SHP77 (cell line): ENCODE measurements at regions not wholly inside any gene's neighbourhood (a gene's known extent, or its start where the extent isn't known, plus 50 kb on each side); places are given as distances from the start of the nearest gene placed in this dataset.

Source experiments
- DNase-seq, 2 experiments: peaks; one replicate each; lab custom pipeline; 2025; lab: John Stamatoyannopoulos, UW

- DNase-seq: no peak
Measured at GRCh38 chr6:119541132-119541905, 191.8 kb upstream of the MAN1A1 start.

DNA sequence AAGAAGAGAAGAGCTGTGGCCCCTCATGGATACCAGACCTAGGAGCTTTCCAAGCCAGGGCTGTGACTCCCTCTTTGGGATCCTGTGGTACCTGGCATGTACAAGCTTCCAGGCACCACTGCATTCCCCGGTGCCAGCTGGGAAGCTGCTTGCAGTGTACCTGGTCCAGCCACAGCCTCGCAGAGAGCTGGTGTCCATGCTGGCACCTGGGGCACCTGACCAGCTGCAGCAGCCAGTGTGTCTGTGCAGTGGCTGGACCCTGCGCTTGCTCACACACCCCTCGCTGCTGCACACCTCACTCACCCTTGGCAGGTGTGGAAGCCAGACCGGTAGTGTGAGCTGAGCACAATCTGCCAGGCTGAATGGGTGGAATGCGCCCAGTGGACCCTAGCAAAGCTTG is 190.9 kb upstream of the MAN1A1 start:
- no peak for DNase-seq

DNA sequence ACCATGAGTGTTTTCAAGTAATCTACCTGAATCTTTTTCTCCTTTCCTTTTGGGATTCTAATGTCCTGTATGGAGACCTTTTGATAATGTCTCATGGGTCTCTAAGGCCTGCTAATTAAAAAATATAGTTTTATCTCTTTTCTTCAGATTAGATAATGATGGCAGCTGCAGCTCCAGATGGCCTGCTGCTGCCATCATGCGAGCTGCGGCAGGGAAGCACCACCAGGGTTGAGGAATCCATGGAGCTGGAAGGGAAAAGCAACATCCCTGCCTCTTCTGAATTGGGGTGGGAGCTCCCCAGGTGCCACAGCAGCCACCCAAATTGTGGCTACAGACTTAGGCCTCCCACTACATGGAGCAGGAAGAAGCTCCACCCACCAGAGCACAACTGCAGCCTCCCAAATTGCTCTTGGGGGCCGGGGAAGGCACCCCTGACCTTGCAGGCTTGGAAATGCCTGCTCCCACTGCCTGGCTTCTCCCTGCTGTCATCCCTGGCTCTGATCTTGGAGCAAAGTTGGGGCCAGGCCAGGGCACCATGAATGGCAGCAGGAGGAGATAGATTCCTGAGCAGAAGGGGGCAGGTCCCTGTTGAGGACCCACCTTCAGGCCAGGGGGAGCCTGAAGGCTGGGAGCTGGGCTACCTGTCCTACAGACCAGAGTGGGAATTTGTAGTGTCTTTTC is 189.6 kb upstream of the MAN1A1 start:
- no peak for DNase-seq

DNA sequence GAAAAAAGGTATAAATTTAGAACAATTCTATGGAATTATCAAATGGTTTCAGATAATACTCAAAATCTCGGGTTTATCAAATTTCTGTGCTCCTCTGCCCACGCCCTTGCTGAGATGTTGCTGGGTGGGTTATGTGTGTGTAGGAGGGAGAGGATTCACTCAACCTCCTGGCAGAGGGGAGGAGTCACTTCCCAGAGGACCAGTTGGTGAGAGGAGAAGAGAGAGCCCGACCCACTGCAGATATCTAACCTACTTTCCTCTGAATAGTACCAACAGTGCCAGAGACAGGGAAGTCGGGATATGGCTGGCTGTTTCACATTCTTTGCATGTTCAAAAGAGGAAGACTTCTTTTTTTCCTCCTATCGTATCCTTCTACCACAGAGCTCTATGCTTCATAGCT is 187.1 kb upstream of the MAN1A1 start:
- DNase-seq: no peak

DNA sequence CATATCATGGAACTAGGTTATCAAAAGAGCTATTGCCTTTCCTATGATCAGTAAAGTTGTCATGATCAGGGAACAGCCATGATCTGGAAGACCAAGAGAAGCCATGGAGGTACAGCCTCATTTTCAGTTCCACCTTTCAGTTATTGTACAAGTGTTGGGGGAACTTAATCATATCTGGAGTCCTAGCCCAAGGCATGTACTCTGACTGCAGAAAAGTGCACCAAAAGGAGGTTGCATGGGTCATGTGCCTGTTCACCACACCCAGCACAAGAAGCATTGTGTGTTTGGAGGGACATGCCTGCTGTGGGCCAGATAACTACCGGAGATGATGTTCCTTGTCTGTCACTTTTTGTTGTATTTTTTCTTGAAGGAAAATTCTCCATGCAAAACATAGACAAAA is 185.8 kb upstream of the MAN1A1 start:
- no peak for DNase-seq

DNA sequence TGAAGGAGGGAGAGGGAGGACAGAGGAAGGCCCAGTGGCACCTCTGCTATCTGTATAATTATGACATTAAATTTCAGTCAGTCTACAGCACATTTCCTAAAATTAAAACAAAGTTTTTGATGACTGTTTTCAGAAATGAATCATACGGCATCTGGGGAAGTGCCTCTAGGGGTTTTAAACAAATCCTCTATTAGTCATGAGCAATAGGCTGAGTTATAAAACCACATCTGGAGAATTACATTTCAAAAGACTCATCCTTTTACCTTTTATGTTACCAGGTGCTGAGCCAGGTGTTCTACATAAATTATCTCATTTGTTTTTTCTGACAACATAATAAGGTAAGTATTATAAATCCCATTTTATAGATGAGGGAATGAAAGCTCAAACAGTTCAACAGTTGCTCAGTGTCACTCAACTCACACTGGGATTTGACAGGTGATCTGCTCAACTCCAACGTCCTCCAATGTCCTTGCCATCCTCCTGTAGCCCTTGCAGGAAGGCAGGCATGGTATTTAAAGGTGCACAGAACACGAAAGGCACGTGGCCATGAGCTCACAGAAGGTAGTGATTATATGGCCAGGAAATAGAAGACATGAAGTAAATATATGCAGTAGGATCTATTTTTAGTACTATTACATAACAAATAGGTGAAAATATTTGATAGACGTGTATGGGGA is 184.2 kb upstream of the MAN1A1 start:
- peak in 1 of 2 experiments; percentile 8 for DNase-seq

- DNase-seq: no peak
Measured at GRCh38 chr6:119527231-119527578, 177.6 kb upstream of the MAN1A1 start.

- DNase-seq: no peak
Measured at GRCh38 chr6:119526561-119527230, 177.1 kb upstream of the MAN1A1 start.

- DNase-seq: no peak
Measured at GRCh38 chr6:119524410-119524809, 174.8 kb upstream of the MAN1A1 start.

GRCh38 chr6:119523556-119523955 is 174.0 kb upstream of the MAN1A1 start:
- DNase-seq: no peak

DNA sequence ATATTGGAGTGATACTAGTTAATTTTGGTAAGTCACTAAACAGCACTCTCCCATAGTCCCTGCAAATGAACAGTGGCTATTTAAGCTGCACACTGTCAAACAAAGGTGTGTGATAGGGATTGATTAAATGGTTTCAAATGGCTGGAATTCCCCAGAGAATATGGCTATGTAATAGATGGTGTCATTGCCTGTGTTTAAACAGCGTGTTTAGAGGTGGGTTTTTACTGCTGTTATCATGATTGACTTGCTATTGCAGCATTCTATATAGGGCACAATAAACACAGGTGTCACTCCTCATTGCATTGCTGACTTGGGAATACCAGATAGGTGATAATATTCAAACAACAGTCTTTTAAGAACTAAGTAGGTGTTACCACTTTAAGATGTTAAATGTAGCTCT is 171.7 kb upstream of the MAN1A1 start:
- no peak for DNase-seq

- no peak for DNase-seq
Measured at GRCh38 chr6:119517428-119517827, 167.9 kb upstream of the MAN1A1 start.

GRCh38 chr6:119514345-119514744 is 164.8 kb upstream of the MAN1A1 start:
- DNase-seq: no peak

- DNase-seq: no peak
Measured at GRCh38 chr6:119511024-119511423, 161.5 kb upstream of the MAN1A1 start.

DNA sequence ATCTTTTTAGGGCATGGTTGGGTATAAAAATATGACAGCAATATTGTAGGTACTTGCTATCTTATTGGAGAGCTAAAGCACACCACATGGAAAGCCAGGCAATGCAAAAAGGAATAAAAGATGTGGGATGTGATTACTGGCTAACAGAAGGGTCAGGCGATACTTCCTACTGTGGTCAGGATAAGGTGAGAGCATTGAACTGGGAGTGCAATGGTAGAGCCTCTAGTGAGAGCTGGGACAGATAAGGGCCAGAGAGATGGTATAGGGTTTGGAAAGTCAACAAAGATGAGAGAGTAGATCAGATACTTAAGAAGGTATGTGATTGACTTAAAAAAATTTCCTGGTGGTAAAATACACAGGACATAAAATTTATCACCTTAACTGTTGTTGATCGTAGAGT is 160.7 kb upstream of the MAN1A1 start:
- DNase-seq: no peak

DNA sequence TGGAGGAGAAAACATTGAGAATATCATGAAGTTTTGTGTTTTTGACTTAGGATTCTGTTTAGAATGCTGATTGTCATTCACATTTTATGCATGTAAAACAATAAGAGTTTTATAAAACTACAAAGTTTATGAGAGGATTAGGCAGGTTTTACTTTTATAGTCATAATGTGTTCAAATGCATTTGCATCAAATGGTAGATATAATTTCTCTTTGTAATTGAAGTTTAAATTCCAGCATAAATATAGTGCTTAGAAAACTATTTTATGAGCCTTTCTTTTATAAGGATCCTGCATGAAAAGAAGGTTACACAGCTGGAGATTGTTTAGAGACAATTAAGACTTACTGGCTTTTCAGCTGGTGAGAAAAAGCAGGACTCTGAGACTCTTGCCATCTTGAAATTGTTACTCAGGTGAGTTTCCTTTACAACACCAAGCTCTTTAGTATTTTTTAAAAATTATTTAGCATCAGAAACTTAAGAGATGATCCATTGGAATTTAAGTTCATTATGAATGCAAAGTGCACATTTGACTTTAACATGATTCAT is 157.1 kb upstream of the MAN1A1 start:
- DNase-seq: no peak

DNA sequence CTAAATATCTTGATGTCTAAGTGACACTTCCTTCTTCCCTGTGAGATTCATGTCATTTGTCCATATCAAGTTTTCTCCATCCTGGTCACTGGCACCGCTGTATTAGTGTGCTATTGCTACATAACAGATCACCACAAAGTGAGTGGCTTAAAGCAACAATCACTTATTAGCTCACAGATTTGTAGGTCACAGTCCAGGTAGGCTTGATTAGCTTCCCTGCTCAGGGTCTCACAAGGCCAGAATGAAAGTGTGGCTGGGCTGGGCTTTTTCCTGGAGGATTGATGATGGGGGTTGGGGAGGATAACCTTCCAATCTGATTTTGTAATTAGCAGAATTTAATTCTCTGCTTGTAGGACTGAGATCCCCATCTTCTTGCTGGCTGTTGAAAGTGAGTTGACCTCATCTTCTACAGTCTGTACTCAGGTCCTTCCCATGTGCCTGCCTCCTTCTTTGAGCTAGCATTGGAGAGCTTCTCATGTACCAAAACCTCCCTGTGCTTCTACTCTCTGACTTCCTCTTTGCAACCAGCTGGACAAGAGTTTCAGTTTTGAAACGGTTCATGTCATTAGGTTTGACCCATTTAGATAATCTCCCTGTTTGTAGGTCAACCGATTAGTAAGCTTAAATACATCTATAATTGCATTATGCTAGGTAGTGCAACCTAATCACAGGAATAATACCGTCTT is 152.4 kb upstream of the MAN1A1 start:
- no peak for DNase-seq

GRCh38 chr6:119499797-119500196 is 150.2 kb upstream of the MAN1A1 start:
- no peak for DNase-seq

- DNase-seq: no peak
Measured at GRCh38 chr6:119497988-119498727, 148.6 kb upstream of the MAN1A1 start.

- peak; percentile 41 to 65 for DNase-seq
Measured at GRCh38 chr6:119495230-119495683, 145.7 kb upstream of the MAN1A1 start.

- DNase-seq: peak; percentile 43 to 72
Measured at GRCh38 chr6:119493980-119494379, 144.4 kb upstream of the MAN1A1 start.
